GM20000 (cell line): ENCODE measurements at regions not wholly inside any gene's neighbourhood (a gene's known extent, or its start where the extent isn't known, plus 50 kb on each side); places are given as distances from the start of the nearest gene placed in this dataset.

ENCODE experiments used
- DNase-seq: peaks from one replicate; pipeline ENCODE4 v3.0.0; 2012; ENCODE audit warnings: low spot score
- TF ChIP-seq, protein P1 (sequence below): IDR thresholded peaks from 2 replicates; pipeline ENCODE4 v1.5.1; 2012; ENCODE audit warnings: mild to moderate bottlenecking, control low read depth; ENCODE audit errors: extremely low read depth, missing control alignments

- TF ChIP-seq, protein P1, sequence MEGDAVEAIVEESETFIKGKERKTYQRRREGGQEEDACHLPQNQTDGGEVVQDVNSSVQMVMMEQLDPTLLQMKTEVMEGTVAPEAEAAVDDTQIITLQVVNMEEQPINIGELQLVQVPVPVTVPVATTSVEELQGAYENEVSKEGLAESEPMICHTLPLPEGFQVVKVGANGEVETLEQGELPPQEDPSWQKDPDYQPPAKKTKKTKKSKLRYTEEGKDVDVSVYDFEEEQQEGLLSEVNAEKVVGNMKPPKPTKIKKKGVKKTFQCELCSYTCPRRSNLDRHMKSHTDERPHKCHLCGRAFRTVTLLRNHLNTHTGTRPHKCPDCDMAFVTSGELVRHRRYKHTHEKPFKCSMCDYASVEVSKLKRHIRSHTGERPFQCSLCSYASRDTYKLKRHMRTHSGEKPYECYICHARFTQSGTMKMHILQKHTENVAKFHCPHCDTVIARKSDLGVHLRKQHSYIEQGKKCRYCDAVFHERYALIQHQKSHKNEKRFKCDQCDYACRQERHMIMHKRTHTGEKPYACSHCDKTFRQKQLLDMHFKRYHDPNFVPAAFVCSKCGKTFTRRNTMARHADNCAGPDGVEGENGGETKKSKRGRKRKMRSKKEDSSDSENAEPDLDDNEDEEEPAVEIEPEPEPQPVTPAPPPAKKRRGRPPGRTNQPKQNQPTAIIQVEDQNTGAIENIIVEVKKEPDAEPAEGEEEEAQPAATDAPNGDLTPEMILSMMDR, result no peak
- DNase-seq, result no peak
These were observed 141.4 kb downstream of the TMEM132E start for GRCh38 chr17:34720760-34721159.

- DNase-seq, result no peak
- TF ChIP-seq, protein P1, result no peak
These were observed 140.2 kb downstream of the TMEM132E start for GRCh38 chr17:34719569-34719968.

DNA sequence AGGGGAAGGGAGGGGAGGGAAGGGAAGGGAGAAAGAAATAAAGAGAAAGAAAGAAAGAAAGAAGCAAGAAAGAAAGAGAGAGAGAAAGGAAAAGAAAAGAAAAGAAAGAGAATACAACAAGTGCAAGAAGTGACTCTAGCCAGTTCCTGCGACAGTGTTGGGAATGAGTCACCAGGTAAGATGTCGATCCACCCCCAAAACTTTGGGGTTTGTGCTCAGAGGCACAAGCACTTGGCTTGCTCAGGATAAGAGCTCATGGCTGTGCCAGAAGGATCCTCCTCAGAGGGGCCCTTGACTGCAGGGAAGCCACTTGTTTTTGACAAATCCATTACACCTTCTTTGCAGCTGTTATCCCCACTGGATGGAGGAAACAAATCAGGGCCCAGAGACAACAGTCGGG, 137.7 kb downstream of the TMEM132E start:
- no peak for DNase-seq
- TF ChIP-seq, protein P1, result no peak

- no peak for DNase-seq
- TF ChIP-seq, protein P1, result no peak
These were observed 136.9 kb downstream of the TMEM132E start for GRCh38 chr17:34716291-34716690.

- no peak for DNase-seq
- TF ChIP-seq, protein P1, result no peak
These were observed 136.1 kb downstream of the TMEM132E start for GRCh38 chr17:34715504-34715903.

- DNase-seq, result no peak
- TF ChIP-seq, protein P1, result no peak
These were observed 135.4 kb downstream of the TMEM132E start for GRCh38 chr17:34714475-34715410.

DNA sequence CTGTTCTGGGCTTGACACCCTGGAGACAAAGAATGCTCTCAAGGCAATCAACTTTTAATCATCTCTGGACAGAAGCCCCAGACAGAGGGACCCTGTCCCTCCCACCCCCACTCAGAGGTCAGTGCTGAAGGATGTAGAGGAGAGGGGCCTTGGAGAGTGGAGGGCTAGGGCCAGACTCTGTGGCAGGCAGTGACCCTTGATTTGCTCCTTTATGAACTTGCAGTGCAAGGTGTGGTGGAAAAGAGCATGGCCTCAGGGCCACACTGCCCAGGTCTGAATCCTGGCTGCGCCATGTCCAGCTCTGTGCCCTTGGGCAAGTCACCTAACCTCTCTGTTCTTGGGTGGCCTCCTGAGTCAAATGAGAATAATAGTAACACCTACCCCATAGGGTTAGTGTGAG, 134.3 kb downstream of the TMEM132E start:
- TF ChIP-seq, protein P1, result no peak

More for the DNA sequence above, 134.3 kb downstream of the TMEM132E start:
- DNase-seq, result no peak
